OCI-LY3 (cell line): ENCODE measurements at regions not wholly inside any gene's neighbourhood (a gene's known extent, or its start where the extent isn't known, plus 50 kb on each side); places are given as distances from the start of the nearest gene placed in this dataset.

Experiments
- EZH2phosphoT487 ChIP-seq: fragments of 200-600 bp; shearing (Covaris generic); IDR thresholded peaks from 2 replicates; pipeline ENCODE4 v1.6.1; 2018; ENCODE audit warnings: antibody characterized with exemption, mixed run types, low read depth
- TF ChIP-seq, protein P1 (sequence below): fragments of 200-600, 300-600 bp; sonication (generic); IDR thresholded peaks from 2 replicates; pipeline ENCODE4 v1.5.1; 2014; ENCODE audit warnings: antibody characterized with exemption, low read length, low read depth

DNA sequence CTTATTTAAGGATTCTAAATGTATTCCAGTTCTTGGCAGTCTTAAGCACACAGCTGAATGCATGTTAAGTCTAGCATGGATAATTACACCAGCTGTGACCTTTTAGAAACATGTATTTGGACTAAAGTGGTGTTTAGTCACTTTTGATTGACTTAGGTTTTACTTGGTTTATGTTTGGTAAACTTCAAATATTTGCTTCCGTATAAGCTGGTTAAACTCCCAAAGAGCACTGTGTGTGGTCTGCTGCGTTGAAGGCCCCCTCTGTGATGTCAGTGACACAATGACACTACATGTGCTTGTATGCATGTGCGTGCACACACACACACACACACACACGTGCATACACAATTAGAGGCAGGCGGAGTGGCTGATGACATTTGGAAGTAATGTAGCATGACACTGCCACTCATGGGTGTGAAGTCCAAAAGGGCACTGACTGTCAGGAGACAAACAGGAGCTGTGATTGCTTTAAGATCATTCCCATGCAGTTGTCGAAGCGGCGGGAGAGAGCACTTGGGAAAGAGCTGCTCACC is 156.1 kb upstream of the CDH13 start:
- TF ChIP-seq, protein P1, sequence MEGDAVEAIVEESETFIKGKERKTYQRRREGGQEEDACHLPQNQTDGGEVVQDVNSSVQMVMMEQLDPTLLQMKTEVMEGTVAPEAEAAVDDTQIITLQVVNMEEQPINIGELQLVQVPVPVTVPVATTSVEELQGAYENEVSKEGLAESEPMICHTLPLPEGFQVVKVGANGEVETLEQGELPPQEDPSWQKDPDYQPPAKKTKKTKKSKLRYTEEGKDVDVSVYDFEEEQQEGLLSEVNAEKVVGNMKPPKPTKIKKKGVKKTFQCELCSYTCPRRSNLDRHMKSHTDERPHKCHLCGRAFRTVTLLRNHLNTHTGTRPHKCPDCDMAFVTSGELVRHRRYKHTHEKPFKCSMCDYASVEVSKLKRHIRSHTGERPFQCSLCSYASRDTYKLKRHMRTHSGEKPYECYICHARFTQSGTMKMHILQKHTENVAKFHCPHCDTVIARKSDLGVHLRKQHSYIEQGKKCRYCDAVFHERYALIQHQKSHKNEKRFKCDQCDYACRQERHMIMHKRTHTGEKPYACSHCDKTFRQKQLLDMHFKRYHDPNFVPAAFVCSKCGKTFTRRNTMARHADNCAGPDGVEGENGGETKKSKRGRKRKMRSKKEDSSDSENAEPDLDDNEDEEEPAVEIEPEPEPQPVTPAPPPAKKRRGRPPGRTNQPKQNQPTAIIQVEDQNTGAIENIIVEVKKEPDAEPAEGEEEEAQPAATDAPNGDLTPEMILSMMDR, result no peak
- no peak for TF ChIP-seq EZH2phosphoT487
